ENCODE measurements at regions not wholly inside any gene's neighbourhood (a gene's known extent, or its start where the extent isn't known, plus 50 kb on each side); places are given as distances from the start of the nearest gene placed in this dataset.

DNA sequence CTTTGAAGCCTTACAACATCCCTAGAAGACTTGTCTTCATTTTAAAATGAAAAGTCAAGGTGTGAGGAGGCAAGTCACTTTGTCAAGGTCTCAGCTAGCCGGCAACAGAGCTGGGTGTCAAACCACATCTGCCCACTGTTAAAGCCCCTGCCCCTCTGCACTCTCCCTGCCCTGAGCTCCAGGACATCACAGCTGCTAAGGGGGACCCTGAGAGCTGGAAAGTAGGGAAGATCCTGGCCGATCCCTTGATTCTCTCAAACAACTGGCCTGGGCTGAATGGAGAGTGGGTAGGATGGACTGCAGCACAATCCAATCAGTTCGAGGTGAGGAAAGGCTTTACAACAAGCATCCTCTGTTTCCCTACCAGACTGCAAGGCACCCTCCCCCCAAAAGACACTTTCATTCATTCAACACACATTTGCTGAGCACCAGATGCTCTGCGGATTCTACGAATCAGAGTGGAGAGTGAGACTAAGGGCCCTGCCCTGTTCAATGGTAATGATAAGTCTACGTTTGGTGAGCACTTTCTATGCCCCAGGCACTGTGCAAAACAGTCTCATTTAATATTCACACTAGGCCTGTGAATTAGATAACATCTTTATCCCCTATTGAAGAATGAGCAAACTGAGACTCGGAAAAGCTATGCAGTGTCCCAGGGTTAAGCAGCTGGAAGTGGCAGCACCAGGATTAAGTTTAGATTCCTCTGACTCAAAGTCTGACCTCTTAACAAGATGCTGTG is 148.1 kb downstream of the HERPUD2 start:
- H3K27me3 Mint-ChIP-seq (ENCODE audit: low read depth): peaks cover 47% of the 10 kb centered on the region
- H3K36me3 Mint-ChIP-seq: no peaks in the 10 kb centered on the region
- peak in 1 of 2 experiments; percentile 20 for DNase-seq (ENCODE audit: low spot score in 2 of 2, unreplicated experiment in 2 of 2)
- no peak overlapping the region for H3K27ac Mint-ChIP-seq
- no peak overlapping the region for H3K4me3 Mint-ChIP-seq
- H3K9me3 Mint-ChIP-seq: no peaks in the 10 kb centered on the region
- no peaks in the 10 kb centered on the region for H3K4me1 Mint-ChIP-seq
- no peak for TF ChIP-seq CTCF (IDR thresholded peaks at IDR 0.05; ENCODE audit: unreplicated experiment)

DNA sequence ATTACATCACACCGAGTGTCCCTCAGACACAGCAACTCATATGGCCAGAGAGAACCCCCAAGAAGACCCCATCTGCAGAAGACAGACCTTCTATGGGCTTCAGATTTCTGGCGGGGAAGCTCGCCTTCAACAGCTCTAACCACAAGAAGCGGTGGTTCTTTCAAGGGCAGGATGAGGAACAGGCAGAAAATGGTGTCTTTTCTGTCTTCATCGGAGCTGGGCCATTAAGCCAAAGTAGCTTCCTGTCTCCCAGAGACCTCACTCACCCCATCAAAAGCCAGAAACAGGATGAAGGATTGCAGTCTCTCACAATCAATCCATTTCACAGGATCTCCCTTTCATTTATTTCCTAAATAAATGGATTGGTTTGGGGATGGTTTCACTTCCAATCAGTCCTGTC is 149.1 kb downstream of the HERPUD2 start:
- no peaks in the 10 kb centered on the region for H3K4me1 Mint-ChIP-seq
- no peaks in the 10 kb centered on the region for H3K9me3 Mint-ChIP-seq
- no peak for TF ChIP-seq CTCF (IDR thresholded peaks at IDR 0.05; ENCODE audit: unreplicated experiment)
- no peak overlapping the region for H3K4me3 Mint-ChIP-seq
- no peaks in the 10 kb centered on the region for H3K36me3 Mint-ChIP-seq
- DNase-seq (ENCODE audit: low spot score in 2 of 2, unreplicated experiment in 2 of 2): no peak
- H3K27ac Mint-ChIP-seq: no peak overlapping the region
- peaks cover 47% of the 10 kb centered on the region for H3K27me3 Mint-ChIP-seq (ENCODE audit: low read depth)

GRCh38 chr7:35544028-35544742 is 150.8 kb downstream of the HERPUD2 start:
- DNase-seq (ENCODE audit: low spot score in 2 of 2, unreplicated experiment in 2 of 2): peak in 1 of 2 experiments; percentile 6
- Mint-ChIP-seq H3K4me1 (no peaks in the 10 kb centered on the region), H3K9me3 (no peaks in the 10 kb centered on the region), H3K36me3 (no peaks in the 10 kb centered on the region), H3K4me3 (no peak overlapping the region), H3K27ac (no peak overlapping the region), H3K27me3 (ENCODE audit: low read depth) (peaks cover 57% of the 10 kb centered on the region)
- no peak for TF ChIP-seq CTCF (IDR thresholded peaks at IDR 0.05; ENCODE audit: unreplicated experiment)

- Mint-ChIP-seq H3K27me3 (ENCODE audit: low read depth) (peaks cover 48% of the 10 kb centered on the region), H3K4me3 (peak overlapping the region; percentile 71), H3K4me1 (no peaks in the 10 kb centered on the region), H3K27ac (no peak overlapping the region), H3K9me3 (no peaks in the 10 kb centered on the region), H3K36me3 (no peaks in the 10 kb centered on the region)
- peak; percentile 65 to 86 for DNase-seq (ENCODE audit: low spot score in 2 of 2, unreplicated experiment in 2 of 2)
- peak; percentile 88 for TF ChIP-seq CTCF (IDR thresholded peaks at IDR 0.05; ENCODE audit: unreplicated experiment)
Measured at GRCh38 chr7:35537067-35538023, 157.6 kb downstream of the HERPUD2 start.

GRCh38 chr7:35536396-35536826 is 158.5 kb downstream of the HERPUD2 start:
- DNase-seq (ENCODE audit: low spot score in 2 of 2, unreplicated experiment in 2 of 2): no peak
- no peaks in the 10 kb centered on the region for H3K9me3 Mint-ChIP-seq
- peak overlapping the region; percentile 71 for H3K4me3 Mint-ChIP-seq
- H3K36me3 Mint-ChIP-seq: no peaks in the 10 kb centered on the region
- no peaks in the 10 kb centered on the region for H3K4me1 Mint-ChIP-seq
- no peak for TF ChIP-seq CTCF (IDR thresholded peaks at IDR 0.05; ENCODE audit: unreplicated experiment)
- peaks cover 55% of the 10 kb centered on the region for H3K27me3 Mint-ChIP-seq (ENCODE audit: low read depth)
- H3K27ac Mint-ChIP-seq: no peak overlapping the region

Data from mesothelial cell of epicardium (in vitro differentiated cells).